Stimulated activated CD8-positive, alpha-beta memory T cell treated with anti-CD3 and anti-CD28 coated beads, Interleukin-15, amount 100 ng/mL, for 4 hours (primary cell): ENCODE measurements at regions not wholly inside any gene's neighbourhood (a gene's known extent, or its start where the extent isn't known, plus 50 kb on each side); places are given as distances from the start of the nearest gene placed in this dataset.
A peak's percentile ranks its signal among the peaks of the same experiment; 100 is the strongest.

ENCODE experiments used
- DNase-seq, 2 donors: peaks; one replicate each; pipeline ENCODE4 v3.0.0-alpha.2; 2020; ENCODE audit warnings: low read depth in 2 of 2

- no peak for DNase-seq
Measured at GRCh38 chr6:26214803-26215584, 127.8 kb downstream of the HFE start.

DNA sequence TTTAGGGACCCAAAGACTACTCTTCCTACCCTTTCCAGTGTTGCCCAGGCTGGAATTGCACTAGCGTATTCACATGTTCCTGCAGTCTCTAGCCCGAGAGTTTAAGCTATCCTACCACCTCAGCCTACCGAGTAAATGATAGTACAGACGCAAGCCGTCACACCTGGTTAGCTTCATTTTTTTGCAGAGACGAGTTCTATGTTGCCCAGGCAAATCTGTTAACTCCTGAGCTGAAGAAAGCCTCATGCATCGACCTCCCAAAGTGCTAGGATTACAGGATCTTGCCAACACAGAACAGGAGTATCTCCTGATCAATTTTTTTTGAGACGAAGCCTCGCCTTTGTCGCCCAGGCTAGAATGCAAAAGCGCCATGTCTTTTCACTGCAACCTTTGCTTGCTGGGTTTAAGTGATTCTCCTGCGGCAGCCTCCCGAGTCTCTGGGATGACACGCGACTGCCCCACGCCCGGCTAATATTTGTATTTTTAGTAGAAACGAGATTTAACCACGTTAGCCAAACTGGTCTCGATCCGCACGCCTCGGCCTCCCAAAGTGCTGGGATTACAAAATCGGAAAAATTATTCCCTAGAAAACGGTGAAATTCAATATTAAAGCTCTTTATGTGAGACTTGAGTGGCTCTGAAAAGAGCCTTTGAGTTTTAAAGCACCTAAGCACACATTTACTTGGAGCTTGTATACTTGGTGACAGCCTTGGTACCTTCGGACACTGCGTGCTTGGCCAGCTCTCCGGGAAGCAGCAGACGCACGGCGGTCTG, 128.5 kb downstream of the HFE start:
- no peak for DNase-seq

GRCh38 chr6:26216359-26216885, 129.2 kb downstream of the HFE start:
- DNase-seq, result peak in 1 of 2 donors; percentile 57

GRCh38 chr6:26216886-26217713, 129.9 kb downstream of the HFE start:
- peak in 1 of 2 donors; percentile 50 for DNase-seq

DNA sequence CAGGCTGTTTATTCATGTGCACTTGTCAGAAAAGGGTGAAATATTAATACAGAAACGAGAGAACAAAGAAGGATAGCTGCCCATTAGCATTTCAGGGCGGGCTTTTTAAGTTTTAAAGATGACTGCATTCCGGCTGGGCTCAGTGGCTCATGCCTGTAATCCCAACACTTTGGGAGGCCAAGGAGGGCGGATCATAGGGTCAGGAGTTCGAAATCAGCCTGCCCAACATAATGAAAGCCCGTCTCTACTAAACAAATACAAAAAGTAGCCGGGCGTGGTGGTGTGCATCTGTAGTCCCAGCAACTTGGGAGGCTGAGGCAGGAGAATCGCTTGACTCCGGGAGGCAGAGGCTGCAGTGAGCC, 130.5 kb downstream of the HFE start:
- no peak for DNase-seq

GRCh38 chr6:26218824-26219223, 131.6 kb downstream of the HFE start:
- DNase-seq, result no peak

- DNase-seq, result no peak
Measured at GRCh38 chr6:26220145-26220970, 133.1 kb downstream of the HFE start.

GRCh38 chr6:26221186-26221585, 134.0 kb downstream of the HFE start:
- DNase-seq, result no peak

- DNase-seq, result no peak
Measured at GRCh38 chr6:26222571-26222970, 135.3 kb downstream of the HFE start.

GRCh38 chr6:26223228-26223627, 136.0 kb downstream of the HFE start:
- DNase-seq, result no peak

DNA sequence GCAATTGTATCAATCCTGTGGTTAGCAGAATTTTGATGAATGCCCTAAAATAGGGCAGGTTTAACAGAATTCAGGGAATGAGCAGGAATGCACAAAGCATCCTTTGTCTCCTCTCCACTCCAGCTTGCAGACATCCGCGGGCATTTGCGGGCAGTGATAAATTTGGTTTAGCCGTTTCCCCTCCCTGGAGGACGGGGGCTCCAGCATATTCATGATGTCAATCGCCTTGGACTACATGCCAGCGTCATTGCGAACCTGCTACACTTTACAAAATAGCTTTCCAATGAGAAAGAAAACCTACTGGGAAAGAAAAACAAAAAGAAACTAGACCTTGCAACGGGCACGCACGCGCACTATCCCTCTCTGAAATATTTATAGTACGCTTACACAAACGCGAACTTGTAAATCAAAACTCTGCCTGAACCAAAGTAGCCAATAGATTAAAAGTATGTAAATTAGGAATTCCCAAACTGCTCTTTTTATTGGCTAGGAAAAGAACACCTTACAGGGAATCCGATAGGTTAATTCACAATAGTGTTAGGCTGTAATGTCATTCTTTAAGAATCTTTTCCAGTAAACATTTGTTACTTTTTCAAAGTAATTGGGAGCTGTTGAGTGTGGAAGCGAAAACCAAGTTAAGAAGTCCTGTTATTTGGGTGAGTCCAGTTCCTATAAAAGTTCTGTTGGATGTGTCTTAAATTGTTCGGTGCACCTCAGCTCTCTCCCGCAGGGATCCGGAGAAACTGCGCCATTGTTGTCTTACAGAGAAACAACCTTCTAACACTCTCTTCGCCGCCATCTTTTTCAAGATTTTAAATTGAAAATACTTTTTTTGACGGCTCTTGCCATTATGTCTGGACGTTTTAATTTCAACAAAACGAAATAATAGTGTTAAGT, 136.7 kb downstream of the HFE start:
- peak in 1 of 2 donors; percentile 41 for DNase-seq

DNA sequence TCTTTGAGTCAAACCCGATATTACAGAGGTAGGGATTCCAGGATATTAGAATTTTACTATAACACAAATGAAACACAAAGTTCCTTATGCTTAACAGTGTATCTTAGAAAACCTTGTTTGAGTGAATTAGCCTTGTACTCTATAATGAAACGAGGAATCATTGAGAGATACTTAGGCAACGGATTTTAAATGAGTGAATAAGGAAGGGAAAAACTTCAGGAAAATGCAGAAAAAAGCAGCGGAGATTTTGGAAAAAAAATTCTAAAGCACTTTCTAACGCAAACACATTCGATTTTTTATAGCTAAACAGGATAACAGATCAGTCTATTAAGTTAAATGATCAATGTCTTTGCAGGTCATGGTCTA, 137.3 kb downstream of the HFE start:
- DNase-seq, result no peak

DNA sequence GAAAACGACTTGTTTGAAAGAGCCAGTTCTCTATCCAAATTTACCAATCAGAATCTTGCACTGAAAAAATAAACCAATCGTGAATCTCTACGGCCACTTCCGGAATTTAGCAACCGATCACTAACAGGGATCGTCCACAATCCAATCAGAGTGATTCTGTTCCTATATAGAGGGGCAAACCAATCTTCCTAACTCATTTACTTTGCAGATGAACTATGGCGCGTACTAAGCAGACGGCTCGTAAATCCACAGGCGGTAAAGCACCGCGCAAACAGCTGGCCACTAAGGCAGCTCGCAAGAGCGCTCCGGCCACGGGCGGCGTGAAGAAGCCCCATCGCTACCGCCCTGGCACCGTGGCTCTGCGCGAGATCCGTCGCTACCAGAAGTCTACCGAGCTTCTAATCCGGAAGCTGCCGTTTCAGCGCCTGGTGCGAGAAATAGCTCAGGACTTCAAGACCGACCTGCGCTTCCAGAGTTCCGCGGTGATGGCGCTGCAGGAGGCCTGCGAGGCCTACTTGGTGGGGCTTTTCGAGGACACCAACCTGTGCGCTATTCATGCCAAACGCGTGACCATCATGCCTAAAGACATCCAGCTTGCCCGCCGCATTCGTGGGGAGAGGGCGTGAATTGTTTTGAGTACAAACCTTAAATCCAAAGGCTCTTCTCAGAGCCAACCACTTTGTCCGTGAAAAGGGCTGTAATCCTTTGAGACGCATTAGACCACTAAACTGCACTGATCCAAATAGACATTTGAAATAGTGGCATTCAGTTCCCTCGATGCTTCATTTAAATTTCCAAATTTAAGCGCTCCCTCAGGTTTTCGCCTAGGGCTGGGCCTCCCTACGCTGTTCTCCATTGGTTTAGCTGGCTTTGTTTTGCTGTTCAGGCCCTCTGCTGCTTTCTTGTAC, 138.0 kb downstream of the HFE start:
- no peak for DNase-seq

- no peak for DNase-seq
Measured at GRCh38 chr6:26225848-26226578, 138.8 kb downstream of the HFE start.

DNA sequence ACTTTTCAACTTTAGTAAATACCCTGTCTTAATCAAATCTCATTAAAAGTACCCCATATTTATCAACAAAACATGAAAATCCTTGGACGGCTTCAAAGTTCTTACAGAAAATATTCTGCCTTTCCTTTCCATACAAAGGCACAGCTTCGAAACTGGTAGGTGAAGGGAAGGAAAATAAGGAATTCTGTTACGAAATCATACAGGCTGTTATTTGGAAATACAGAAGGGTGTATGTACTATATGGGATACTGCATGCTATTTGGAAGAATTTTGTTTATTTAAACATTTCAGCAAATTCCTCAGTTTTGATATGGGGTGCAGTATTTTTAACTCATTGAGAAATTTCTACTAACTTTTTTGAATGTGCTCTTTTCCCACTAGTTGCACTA, 138.4 kb upstream of the BTN3A2 start:
- no peak for DNase-seq

DNA sequence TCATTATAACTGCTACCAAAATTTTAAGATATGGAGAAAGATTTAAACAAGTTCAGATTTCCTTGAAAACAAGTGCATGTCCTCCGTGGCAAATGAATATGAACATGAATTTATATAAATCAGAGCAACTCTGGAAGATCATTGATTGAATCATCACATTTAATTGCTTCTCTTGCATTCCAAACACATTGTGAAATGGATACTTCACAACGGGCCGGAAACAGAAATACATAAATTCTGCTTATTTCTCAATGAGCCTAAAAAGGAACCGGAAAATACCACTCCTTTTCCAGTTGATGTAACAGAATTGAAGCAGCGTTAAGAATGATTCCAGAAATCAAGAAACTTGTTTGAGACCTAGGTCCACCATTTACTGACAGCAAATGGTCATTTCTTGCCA, 134.6 kb upstream of the BTN3A2 start:
- no peak for DNase-seq

- DNase-seq, result no peak
Measured at GRCh38 chr6:26231006-26231587, 133.9 kb upstream of the BTN3A2 start.

DNA sequence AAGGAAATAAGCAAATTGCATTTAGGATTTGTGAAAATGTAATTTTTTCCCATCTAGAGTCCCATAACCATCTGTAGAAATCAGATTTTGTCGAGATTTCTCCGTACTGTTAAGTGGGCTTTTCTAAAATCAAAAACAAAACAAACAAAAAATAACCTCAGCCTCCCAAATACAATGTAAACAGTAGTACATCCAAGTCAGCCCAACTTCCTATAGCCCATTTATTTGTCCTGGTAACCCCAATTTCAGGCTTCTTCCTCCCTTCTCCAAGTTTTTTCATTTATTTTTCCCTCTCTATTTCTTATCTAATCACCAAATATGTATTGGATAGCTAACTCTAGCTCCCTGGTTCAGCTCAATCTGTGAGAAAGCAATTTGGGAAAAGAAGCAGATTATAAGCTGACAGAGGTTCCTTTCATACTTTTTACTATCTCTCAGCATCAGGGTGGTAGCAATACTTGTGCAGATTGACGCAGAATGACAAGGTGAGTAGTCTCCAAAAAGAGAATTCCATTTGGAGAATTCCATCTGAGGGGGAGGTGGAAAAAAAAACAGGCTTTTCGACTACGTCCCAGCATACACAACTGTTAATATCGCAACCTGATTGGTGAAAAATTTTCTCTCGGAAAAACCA, 132.6 kb upstream of the BTN3A2 start:
- DNase-seq, result no peak
